NCI-H2196 (cell line): ENCODE measurements at regions not wholly inside any gene's neighbourhood (a gene's known extent, or its start where the extent isn't known, plus 50 kb on each side); places are given as distances from the start of the nearest gene placed in this dataset.
"Not testable (repeated sequence)": the region's sequence is repeated elsewhere in the genome, so short reads cannot be mapped to it uniquely, and the experiment has no call there.

Source experiments
- DNase-seq: peaks from one replicate; lab custom pipeline; 2025; ENCODE audit not compliant: unreplicated experiment; lab: John Stamatoyannopoulos, UW

GRCh38 chr3:137295336-137295735 lies 337.6 kb downstream of the IL20RB start:
- no peak for DNase-seq

- DNase-seq = no peak
These were observed 338.3 kb downstream of the IL20RB start for GRCh38 chr3:137296116-137296515.

- no peak for DNase-seq
These were observed 340.0 kb downstream of the IL20RB start for GRCh38 chr3:137297770-137298169.

GRCh38 chr3:137300703-137301102 lies 342.9 kb downstream of the IL20RB start:
- DNase-seq = no peak

- no peak for DNase-seq
These were observed 346.7 kb downstream of the IL20RB start for GRCh38 chr3:137304313-137305056.

GRCh38 chr3:137324114-137324513 lies 366.3 kb downstream of the IL20RB start:
- DNase-seq = no peak

GRCh38 chr3:137325170-137325569 lies 367.4 kb downstream of the IL20RB start:
- DNase-seq = no peak

GRCh38 chr3:137325934-137326333 lies 368.2 kb downstream of the IL20RB start:
- no peak for DNase-seq

- no peak for DNase-seq
These were observed 371.8 kb downstream of the IL20RB start for GRCh38 chr3:137329594-137329993.

- DNase-seq = no peak
These were observed 372.5 kb downstream of the IL20RB start for GRCh38 chr3:137330246-137330645.

GRCh38 chr3:137332297-137332696 lies 374.5 kb downstream of the IL20RB start:
- no peak for DNase-seq

- DNase-seq = no peak
These were observed 377.7 kb downstream of the IL20RB start for GRCh38 chr3:137335478-137335877.

- DNase-seq = not testable (repeated sequence)
These were observed 380.6 kb downstream of the IL20RB start for GRCh38 chr3:137338400-137338799.

GRCh38 chr3:137343283-137343682 lies 385.5 kb downstream of the IL20RB start:
- no peak for DNase-seq

- DNase-seq = no peak
These were observed 389.3 kb downstream of the IL20RB start for GRCh38 chr3:137347132-137347531.

- DNase-seq = no peak
These were observed 390.1 kb downstream of the IL20RB start for GRCh38 chr3:137347817-137348368.

GRCh38 chr3:137348936-137349335 lies 391.2 kb downstream of the IL20RB start:
- no peak for DNase-seq

GRCh38 chr3:137349557-137350348 lies 392.0 kb downstream of the IL20RB start:
- DNase-seq = no peak

- DNase-seq = no peak
These were observed 402.9 kb downstream of the IL20RB start for GRCh38 chr3:137360531-137361201.

- DNase-seq = no peak
These were observed 382.0 kb upstream of the SOX14 start for GRCh38 chr3:137382005-137382594.

- no peak for DNase-seq
These were observed 378.2 kb upstream of the SOX14 start for GRCh38 chr3:137385922-137386321.
